ENCODE measurements at regions not wholly inside any gene's neighbourhood (a gene's known extent, or its start where the extent isn't known, plus 50 kb on each side); places are given as distances from the start of the nearest gene placed in this dataset.

DNA sequence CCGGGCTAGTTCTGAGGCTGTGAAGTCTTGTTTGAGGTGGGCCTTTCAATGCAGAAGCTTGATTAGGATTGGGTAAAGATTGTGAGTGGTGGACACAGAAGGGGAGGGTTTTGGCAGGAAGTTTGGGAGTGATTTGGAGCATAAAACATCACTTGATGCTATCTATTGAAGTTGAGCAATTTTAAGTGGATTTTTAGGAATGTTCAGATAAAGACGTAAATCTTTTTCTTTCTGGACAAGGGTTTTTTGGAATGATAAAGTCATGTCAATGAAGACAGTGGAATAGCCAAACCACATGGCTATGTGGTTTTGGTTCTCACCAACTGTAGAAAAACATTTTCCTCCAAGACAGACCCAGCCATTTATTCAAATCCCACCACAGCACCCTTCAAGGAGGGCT lies 111.2 kb upstream of the SNX19 start (continued):
- TF ChIP-seq, protein P1, sequence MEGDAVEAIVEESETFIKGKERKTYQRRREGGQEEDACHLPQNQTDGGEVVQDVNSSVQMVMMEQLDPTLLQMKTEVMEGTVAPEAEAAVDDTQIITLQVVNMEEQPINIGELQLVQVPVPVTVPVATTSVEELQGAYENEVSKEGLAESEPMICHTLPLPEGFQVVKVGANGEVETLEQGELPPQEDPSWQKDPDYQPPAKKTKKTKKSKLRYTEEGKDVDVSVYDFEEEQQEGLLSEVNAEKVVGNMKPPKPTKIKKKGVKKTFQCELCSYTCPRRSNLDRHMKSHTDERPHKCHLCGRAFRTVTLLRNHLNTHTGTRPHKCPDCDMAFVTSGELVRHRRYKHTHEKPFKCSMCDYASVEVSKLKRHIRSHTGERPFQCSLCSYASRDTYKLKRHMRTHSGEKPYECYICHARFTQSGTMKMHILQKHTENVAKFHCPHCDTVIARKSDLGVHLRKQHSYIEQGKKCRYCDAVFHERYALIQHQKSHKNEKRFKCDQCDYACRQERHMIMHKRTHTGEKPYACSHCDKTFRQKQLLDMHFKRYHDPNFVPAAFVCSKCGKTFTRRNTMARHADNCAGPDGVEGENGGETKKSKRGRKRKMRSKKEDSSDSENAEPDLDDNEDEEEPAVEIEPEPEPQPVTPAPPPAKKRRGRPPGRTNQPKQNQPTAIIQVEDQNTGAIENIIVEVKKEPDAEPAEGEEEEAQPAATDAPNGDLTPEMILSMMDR (IDR thresholded peaks at IDR 0.05 in 2 of 3, conservative IDR thresholded peaks at IDR 0.05 in 1 of 3; ENCODE audit: borderline replicate concordance in 1 of 3, insufficient read depth in 1 of 3, low read depth in 2 of 3, low read length in 2 of 3): no peak
- TF ChIP-seq RAD21 (IDR thresholded peaks at IDR 0.05; ENCODE audit: low read depth) (no peak), CBX3 (IDR thresholded peaks at IDR 0.05; ENCODE audit: low read depth) (no peak), EZH2 (IDR thresholded peaks at IDR 0.05) (no peak)

DNA sequence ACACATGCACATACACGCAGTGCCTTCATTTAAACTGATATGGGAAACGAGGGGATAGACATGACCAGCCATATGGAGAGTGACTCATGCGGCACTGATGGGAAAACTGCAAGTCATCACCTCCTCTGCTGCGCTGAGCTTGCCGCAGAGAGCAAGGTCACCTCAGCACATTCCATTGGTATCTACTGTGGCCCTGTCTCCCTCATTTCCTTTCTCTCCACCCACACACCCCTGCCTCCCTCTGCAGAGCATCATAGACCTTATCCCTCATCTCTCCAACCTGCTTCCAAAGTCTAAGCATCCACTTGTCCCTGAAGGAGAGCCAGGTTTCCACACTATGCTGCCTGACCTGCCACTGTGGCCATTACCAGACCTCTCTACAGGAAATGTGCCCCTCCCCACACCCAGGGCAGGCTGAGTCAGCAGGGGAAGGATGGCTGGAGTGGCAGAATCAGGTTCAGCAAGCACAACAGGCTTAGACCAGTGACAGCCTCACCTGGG lies 116.9 kb upstream of the SNX19 start:
- ChIA-PET RAD21 (ENCODE audit: low non-redundant PET in 1 of 2, low total read pairs in 2 of 2, uncharacterized antibody in 2 of 2, unreplicated experiment in 2 of 2) (no interaction called here), POLR2A (no interaction called here), CTCF (no interaction called here)
- DNase-seq (ENCODE audit: low read depth, low spot score) (peak; percentile 12), ATAC-seq (peak; percentile 84)
- H3K4me3 ChIP-seq (replicated peaks in 1 of 2; ENCODE audit: low read depth in 1 of 2, low read length in 2 of 2): peak overlapping the region in 1 of 2 experiments; percentile 7; a peak in 1 of 4 replicates
- no peak overlapping the region for H3K27ac ChIP-seq (ENCODE audit: low read depth, low read length)
- H2AFZ ChIP-seq (ENCODE audit: low read depth, low read length, poor library complexity, severe bottlenecking): no peak overlapping the region
- no peaks in the 10 kb centered on the region for H3K27me3 ChIP-seq (ENCODE audit: insufficient read depth, low read length)
- no TSS peak for BruUV-seq (replicated peaks)
- no peaks in the 10 kb centered on the region for H3K36me3 ChIP-seq (ENCODE audit: control insufficient read depth in 1 of 2, insufficient read depth in 2 of 2, low read length in 2 of 2)
- intact Hi-C loops (cut with micrococcal nuclease): loop anchor here (10.0 kb wide), 1 partner anchor 192 kb away; no protein-coding TSS in a partner anchor
- 0 out of 2 replicates have a peak overlapping the region, but pooled peaks have one; percentile 24 for H3K9ac ChIP-seq (ENCODE audit: low read length)
- no peaks in the 10 kb centered on the region for H3K9me3 ChIP-seq (ENCODE audit: control insufficient read depth in 1 of 2, insufficient read depth in 1 of 2, low read depth in 1 of 2, low read length in 2 of 2)
- no peaks in the 10 kb centered on the region for H4K20me1 ChIP-seq (ENCODE audit: insufficient read depth)
- H3K4me2 ChIP-seq (ENCODE audit: low read length): peak overlapping the region; percentile 61
- H3K79me2 ChIP-seq (ENCODE audit: insufficient read depth, low read length): no peaks in the 10 kb centered on the region
- peaks cover 0 to 14% of the 10 kb centered on the region in 2 experiments; a peak in 1 of 4 replicates for H3K4me1 ChIP-seq (ENCODE audit: control insufficient read depth in 1 of 2, insufficient read depth in 2 of 2, low read length in 2 of 2)
- H3K9me2 ChIP-seq (ENCODE audit: insufficient read depth): no peaks in the 10 kb centered on the region
- TF ChIP-seq, protein P1 (IDR thresholded peaks at IDR 0.05 in 2 of 3, conservative IDR thresholded peaks at IDR 0.05 in 1 of 3; ENCODE audit: borderline replicate concordance in 1 of 3, insufficient read depth in 1 of 3, low read depth in 2 of 3, low read length in 2 of 3): no peak
- TF ChIP-seq, protein P2, sequence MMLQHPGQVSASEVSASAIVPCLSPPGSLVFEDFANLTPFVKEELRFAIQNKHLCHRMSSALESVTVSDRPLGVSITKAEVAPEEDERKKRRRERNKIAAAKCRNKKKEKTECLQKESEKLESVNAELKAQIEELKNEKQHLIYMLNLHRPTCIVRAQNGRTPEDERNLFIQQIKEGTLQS (IDR thresholded peaks at IDR 0.05): no peak
- TF ChIP-seq, protein P3, sequence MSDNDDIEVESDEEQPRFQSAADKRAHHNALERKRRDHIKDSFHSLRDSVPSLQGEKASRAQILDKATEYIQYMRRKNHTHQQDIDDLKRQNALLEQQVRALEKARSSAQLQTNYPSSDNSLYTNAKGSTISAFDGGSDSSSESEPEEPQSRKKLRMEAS (IDR thresholded peaks at IDR 0.05): no peak
- TF ChIP-seq FOSL1 (IDR thresholded peaks at IDR 0.05; ENCODE audit: low read depth) (peak; percentile 21; the same call in 1 of the 2 replicates), EZH2 (IDR thresholded peaks at IDR 0.05) (no peak), JUND (IDR thresholded peaks at IDR 0.05) (peak; percentile 15; the same call in 1 of the 2 replicates), TCF7L2 (IDR thresholded peaks at IDR 0.05; ENCODE audit: borderline replicate concordance, extremely low read depth, insufficient read depth, insufficient read length) (no peak), EZH2phosphoT487 (IDR thresholded peaks at IDR 0.05; ENCODE audit: borderline replicate concordance) (no peak), SP1 (IDR thresholded peaks at IDR 0.05; ENCODE audit: low read depth) (0 out of 2 replicates have a peak, but pooled peaks have one; percentile 7)
- TF ChIP-seq, protein P4, sequence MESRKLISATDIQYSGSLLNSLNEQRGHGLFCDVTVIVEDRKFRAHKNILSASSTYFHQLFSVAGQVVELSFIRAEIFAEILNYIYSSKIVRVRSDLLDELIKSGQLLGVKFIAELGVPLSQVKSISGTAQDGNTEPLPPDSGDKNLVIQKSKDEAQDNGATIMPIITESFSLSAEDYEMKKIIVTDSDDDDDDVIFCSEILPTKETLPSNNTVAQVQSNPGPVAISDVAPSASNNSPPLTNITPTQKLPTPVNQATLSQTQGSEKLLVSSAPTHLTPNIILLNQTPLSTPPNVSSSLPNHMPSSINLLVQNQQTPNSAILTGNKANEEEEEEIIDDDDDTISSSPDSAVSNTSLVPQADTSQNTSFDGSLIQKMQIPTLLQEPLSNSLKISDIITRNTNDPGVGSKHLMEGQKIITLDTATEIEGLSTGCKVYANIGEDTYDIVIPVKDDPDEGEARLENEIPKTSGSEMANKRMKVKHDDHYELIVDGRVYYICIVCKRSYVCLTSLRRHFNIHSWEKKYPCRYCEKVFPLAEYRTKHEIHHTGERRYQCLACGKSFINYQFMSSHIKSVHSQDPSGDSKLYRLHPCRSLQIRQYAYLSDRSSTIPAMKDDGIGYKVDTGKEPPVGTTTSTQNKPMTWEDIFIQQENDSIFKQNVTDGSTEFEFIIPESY (IDR thresholded peaks at IDR 0.05; ENCODE audit: extremely low read depth, insufficient replicate concordance, low read length): no peak
- TF ChIP-seq, protein P5, sequence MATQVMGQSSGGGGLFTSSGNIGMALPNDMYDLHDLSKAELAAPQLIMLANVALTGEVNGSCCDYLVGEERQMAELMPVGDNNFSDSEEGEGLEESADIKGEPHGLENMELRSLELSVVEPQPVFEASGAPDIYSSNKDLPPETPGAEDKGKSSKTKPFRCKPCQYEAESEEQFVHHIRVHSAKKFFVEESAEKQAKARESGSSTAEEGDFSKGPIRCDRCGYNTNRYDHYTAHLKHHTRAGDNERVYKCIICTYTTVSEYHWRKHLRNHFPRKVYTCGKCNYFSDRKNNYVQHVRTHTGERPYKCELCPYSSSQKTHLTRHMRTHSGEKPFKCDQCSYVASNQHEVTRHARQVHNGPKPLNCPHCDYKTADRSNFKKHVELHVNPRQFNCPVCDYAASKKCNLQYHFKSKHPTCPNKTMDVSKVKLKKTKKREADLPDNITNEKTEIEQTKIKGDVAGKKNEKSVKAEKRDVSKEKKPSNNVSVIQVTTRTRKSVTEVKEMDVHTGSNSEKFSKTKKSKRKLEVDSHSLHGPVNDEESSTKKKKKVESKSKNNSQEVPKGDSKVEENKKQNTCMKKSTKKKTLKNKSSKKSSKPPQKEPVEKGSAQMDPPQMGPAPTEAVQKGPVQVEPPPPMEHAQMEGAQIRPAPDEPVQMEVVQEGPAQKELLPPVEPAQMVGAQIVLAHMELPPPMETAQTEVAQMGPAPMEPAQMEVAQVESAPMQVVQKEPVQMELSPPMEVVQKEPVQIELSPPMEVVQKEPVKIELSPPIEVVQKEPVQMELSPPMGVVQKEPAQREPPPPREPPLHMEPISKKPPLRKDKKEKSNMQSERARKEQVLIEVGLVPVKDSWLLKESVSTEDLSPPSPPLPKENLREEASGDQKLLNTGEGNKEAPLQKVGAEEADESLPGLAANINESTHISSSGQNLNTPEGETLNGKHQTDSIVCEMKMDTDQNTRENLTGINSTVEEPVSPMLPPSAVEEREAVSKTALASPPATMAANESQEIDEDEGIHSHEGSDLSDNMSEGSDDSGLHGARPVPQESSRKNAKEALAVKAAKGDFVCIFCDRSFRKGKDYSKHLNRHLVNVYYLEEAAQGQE (IDR thresholded peaks at IDR 0.05; ENCODE audit: low read depth): no peak
